Ecto neural progenitor cell (in vitro differentiated cells): ENCODE measurements at regions not wholly inside any gene's neighbourhood (a gene's known extent, or its start where the extent isn't known, plus 50 kb on each side); places are given as distances from the start of the nearest gene placed in this dataset.

Source experiments
- DNase-seq: peaks from one replicate; pipeline ENCODE4 v3.0.0-alpha.2; 2018; ENCODE audit warnings: low spot score

GRCh38 chr18:61756244-61756643 lies 136.6 kb downstream of the RNF152 start:
- DNase-seq, result no peak

- DNase-seq, result no peak
Measured at GRCh38 chr18:61755555-61755954, 137.3 kb downstream of the RNF152 start.

- no peak for DNase-seq
Measured at GRCh38 chr18:61754039-61754583, 138.7 kb downstream of the RNF152 start.

DNA sequence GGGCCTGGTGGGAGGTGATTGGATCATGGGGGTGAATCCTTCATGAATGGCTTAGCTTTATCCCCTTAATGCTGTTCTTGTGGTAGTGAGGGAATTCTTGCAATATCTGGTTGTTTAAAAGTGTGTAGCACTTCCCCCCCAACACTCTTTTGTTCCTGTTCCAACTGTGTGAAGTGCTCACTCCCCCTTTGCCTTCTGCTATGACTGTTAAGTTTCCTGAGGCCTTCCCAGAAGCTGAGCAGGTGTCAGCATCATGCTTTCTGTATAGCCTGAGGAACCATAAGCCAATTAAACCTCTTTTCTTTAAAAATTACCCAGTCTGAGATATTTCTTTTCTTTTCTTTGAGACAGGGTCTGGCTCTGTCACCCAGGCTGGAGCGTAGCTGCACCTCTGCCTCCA lies 139.4 kb downstream of the RNF152 start:
- DNase-seq, result no peak

DNA sequence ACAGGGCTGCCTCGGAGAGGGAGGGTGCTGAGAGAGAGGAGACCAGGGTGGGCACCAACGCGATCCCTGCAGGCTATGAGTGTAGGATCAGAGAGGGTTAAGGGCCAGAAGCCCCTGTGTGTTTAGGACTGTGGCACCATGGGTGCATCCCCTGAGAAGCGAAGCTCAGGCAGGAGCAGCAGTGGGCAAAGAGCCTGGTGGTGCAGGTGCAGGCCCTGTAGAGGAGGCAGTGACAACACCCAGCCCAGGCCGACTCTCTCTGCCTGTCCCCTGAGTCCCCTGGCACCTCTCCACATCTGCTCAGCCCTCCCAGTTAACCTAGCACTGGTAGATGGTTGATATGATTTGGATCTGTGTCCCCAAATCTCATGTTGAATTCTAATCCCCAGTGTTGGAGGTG lies 139.8 kb downstream of the RNF152 start:
- no peak for DNase-seq

GRCh38 chr18:61750840-61751668 lies 141.8 kb downstream of the RNF152 start:
- DNase-seq, result no peak

GRCh38 chr18:61749546-61749945 lies 143.3 kb downstream of the RNF152 start:
- DNase-seq, result no peak

DNA sequence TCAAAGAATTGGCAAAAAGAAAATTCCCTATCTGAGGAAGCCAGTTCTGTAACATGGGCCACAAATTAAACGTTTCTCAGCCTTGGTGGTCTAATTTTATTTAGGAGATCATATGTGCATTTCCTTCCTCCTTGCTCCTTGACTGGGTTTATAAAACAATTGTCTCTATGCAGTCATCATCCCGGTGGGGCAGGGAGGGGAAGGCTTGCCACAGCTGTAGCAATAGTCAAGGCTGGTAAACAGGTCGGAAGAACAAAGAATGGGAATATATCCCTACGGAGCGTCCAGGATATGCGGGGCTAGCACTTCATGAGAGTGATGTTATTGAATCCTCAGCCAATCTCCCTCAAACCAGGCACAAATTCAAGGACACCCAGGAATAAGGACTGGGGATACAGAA lies 143.8 kb downstream of the RNF152 start:
- DNase-seq, result no peak

DNA sequence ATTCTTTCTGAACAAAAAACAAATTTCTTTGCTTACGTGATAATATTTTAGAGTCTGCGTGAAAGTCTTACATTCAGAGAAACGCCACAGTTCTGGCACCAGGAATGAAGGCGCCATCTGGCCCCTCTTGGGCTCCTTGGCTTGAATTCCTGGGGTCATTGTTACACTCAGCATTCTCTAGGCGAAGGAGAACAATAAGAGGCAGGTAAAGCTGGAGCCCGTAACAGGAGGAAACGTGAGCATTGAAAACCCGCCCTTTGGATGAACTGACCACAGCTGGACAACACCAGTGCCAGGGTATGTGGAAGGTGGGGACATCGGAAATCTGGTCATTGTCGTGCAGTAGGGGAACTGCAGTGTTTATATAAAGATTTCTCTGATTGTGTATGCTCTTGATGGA lies 144.8 kb downstream of the RNF152 start:
- DNase-seq, result no peak

DNA sequence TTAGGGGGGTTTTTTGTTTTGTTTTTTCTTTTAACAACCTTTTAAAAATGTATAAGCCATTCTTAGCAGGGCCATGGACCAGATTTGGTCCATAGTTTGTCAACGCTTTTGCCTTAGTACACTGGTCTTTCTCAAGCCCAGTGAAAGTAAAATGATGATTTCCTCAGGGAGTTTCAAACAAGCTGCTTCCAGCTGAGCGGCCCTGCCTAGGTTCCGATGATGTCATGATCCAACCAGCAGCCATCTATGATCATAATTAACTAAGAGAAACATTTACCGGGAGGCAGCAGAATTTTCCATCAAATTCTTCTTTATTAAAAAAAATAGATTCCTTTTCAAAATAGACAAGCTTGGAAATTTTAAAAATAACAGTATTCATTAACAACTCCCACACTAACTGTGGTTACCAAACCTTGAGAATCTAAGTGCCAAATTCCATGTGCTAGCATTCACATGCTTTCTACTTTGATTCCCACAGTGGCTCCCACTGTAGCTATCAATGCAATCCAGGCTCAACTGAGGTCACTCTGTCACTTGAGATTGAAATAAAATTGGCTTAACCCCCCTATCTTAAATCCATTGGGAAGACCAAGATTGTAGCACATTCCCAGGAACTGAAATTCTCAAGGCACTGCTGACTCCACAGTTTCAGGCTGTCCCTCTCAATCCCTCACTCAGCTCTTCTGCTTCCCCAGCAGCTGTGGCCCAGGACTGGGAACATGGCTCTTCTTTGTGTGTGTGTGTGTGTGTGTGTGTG lies 148.9 kb downstream of the RNF152 start:
- DNase-seq, result no peak

- DNase-seq, result no peak
Measured at GRCh38 chr18:61742565-61743429, 150.0 kb downstream of the RNF152 start.

GRCh38 chr18:61741881-61742454 lies 150.8 kb downstream of the RNF152 start:
- no peak for DNase-seq

GRCh38 chr18:61738488-61738887 lies 154.3 kb downstream of the RNF152 start:
- DNase-seq, result no peak

GRCh38 chr18:61738042-61738441 lies 154.8 kb downstream of the RNF152 start:
- DNase-seq, result no peak

GRCh38 chr18:61736133-61736532 lies 156.7 kb downstream of the RNF152 start:
- no peak for DNase-seq

DNA sequence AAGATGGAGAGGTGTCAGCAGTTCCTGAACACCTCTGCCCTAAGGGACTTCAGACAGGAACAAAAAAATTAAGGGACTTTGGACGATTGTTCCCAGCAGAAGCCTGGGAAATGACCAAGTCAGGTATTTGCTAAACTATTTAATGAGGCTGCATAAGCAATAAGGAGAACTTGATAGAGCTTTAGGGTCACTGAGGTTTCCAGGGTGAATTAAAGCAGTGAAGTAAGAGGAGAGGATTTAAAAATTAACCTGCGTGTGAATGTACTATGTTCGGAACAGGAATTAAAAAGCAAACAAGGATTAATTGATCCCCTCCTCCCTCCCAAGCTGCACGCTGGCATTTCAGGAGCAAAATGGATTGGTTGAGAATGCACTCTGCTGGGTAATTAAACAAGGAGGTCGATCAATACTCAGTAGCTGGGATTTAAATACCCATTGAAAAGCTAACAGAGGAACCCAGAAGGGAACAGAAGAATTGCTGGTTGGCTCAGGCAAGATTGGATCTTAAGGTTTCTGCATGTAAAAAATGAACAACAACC lies 157.2 kb downstream of the RNF152 start:
- no peak for DNase-seq

DNA sequence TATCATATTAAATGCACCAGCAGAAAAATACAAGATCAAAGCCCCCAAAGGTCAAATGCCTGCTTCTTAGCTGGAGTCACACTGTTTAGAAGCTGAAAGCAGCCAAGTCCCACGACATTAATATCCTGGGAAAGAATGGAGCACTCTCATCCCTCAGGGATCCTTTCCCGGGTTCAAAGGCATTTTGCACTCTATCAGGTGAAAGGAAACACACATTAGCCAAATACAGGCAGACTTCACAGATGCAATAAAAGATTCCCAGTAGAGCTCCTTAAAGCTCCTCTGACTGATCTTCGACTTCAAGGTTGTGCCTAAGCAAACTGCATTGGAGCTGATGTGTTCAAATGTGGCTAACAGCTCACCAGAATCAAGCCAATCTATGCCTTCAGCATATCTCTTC lies 158.4 kb downstream of the RNF152 start:
- DNase-seq, result no peak

DNA sequence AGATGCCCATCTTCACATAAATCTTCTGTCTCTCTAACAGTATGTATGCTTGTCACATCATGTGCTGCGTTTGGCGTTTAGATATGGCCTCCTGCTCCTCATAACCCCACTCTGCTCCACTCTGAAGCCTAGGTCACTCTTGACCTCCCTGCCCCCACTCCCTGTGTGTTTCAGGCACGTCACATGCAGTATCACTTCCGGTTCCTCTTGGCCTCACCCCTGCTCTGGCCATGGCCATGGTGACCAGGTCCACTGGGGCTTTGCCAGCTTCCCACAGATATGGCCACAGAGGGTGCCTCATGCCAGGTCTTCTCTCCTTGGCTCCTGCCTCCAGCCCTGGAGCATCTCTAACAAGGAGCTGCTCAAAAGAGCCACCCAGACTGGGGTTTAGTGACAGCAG lies 160.0 kb downstream of the RNF152 start:
- no peak for DNase-seq

GRCh38 chr18:61731693-61732376 lies 161.0 kb downstream of the RNF152 start:
- DNase-seq, result no peak

GRCh38 chr18:61731178-61731577 lies 161.6 kb downstream of the RNF152 start:
- DNase-seq, result no peak

- DNase-seq, result no peak
Measured at GRCh38 chr18:61729322-61729721, 163.5 kb downstream of the RNF152 start.
